HG03066 (cell line): ENCODE measurements at regions not wholly inside any gene's neighbourhood (a gene's known extent, or its start where the extent isn't known, plus 50 kb on each side); places are given as distances from the start of the nearest gene placed in this dataset.

Source experiments
- ATAC-seq: cut with Tn5 transposase; IDR thresholded peaks from one replicate; pipeline ENCODE4 v1.9.1; 2021; ENCODE audit warnings: low read depth; ENCODE audit not compliant: unreplicated experiment

GRCh38 chr4:146029939-146030710 is 91.5 kb upstream of the ZNF827 start:
- peak; percentile 80 for ATAC-seq

GRCh38 chr4:146029147-146029546 is 90.5 kb upstream of the ZNF827 start:
- peak; percentile 45 for ATAC-seq

GRCh38 chr4:146027761-146028160 is 89.1 kb upstream of the ZNF827 start:
- ATAC-seq: no peak

GRCh38 chr4:146023334-146023967 is 84.8 kb upstream of the ZNF827 start:
- ATAC-seq: peak; percentile 99

- ATAC-seq: no peak
Observed at GRCh38 chr4:146022541-146022940, 83.9 kb upstream of the ZNF827 start.

GRCh38 chr4:146018247-146018646 is 79.6 kb upstream of the ZNF827 start:
- no peak for ATAC-seq

GRCh38 chr4:146004730-146005129 is 66.1 kb upstream of the ZNF827 start:
- no peak for ATAC-seq

GRCh38 chr4:145988628-145989027 is 50.0 kb upstream of the ZNF827 start:
- no peak for ATAC-seq
